ENCODE measurements at regions not wholly inside any gene's neighbourhood (a gene's known extent, or its start where the extent isn't known, plus 50 kb on each side); places are given as distances from the start of the nearest gene placed in this dataset.

DNA sequence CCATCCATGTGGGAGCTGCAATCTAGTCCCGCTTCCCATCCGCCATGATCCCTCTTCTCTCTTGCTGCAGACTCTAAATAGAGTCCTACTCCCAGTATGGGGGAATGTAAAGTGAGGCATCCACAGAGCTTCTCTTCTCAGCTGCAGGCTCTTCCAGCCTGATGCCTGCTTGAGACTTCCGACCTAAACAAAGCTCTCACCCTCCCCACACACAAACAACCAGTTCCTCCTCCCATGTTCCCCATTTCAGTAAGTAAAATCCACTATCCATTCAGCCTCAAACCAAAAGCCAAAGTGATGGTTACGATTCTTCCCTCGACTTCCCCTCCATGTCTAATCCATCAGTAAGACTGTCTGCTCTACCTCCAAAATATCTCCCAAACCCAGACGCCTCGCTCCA, 108.2 kb upstream of the NFE2L3 start:
- Mint-ChIP-seq H3K27ac (ENCODE audit: unreplicated experiment) (no peak overlapping the region), H3K9me3 (ENCODE audit: low read depth) (no peaks in the 10 kb centered on the region), H3K4me1 (ENCODE audit: low read depth) (no peaks in the 10 kb centered on the region), H3K27me3 (ENCODE audit: low read depth) (peaks cover 21% of the 10 kb centered on the region), H3K36me3 (ENCODE audit: low read depth) (no peaks in the 10 kb centered on the region), H3K4me3 (ENCODE audit: unreplicated experiment) (no peak overlapping the region)
- TF ChIP-seq, protein P1, sequence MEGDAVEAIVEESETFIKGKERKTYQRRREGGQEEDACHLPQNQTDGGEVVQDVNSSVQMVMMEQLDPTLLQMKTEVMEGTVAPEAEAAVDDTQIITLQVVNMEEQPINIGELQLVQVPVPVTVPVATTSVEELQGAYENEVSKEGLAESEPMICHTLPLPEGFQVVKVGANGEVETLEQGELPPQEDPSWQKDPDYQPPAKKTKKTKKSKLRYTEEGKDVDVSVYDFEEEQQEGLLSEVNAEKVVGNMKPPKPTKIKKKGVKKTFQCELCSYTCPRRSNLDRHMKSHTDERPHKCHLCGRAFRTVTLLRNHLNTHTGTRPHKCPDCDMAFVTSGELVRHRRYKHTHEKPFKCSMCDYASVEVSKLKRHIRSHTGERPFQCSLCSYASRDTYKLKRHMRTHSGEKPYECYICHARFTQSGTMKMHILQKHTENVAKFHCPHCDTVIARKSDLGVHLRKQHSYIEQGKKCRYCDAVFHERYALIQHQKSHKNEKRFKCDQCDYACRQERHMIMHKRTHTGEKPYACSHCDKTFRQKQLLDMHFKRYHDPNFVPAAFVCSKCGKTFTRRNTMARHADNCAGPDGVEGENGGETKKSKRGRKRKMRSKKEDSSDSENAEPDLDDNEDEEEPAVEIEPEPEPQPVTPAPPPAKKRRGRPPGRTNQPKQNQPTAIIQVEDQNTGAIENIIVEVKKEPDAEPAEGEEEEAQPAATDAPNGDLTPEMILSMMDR (IDR thresholded peaks at IDR 0.05), result no peak
- no peak for DNase-seq (ENCODE audit: low spot score)

DNA sequence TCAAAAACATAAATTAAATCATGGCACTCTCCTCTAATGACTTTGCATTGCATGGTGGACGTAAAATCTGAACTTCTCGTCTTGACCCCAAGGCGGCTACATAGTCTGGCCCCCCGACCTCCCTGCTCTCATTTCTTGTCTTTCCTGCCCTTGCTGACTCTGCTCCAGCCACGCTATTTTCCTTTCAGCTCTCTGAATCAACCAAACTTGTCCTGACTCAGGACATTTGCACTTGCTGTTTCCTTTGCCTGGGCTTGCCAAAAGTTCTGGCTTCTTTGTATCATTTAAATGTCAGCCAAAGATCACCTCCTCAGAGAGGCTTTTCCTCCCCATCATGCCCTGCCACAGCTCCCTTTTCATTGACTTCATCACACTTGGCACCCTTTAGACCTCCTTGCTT, 107.7 kb upstream of the NFE2L3 start:
- no peak for DNase-seq (ENCODE audit: low spot score)
- Mint-ChIP-seq H3K4me3 (ENCODE audit: unreplicated experiment) (no peak overlapping the region), H3K27ac (ENCODE audit: unreplicated experiment) (no peak overlapping the region), H3K36me3 (ENCODE audit: low read depth) (no peaks in the 10 kb centered on the region), H3K27me3 (ENCODE audit: low read depth) (peaks cover 22% of the 10 kb centered on the region), H3K4me1 (ENCODE audit: low read depth) (no peaks in the 10 kb centered on the region), H3K9me3 (ENCODE audit: low read depth) (no peaks in the 10 kb centered on the region)
- TF ChIP-seq, protein P1 (IDR thresholded peaks at IDR 0.05), result no peak

DNA sequence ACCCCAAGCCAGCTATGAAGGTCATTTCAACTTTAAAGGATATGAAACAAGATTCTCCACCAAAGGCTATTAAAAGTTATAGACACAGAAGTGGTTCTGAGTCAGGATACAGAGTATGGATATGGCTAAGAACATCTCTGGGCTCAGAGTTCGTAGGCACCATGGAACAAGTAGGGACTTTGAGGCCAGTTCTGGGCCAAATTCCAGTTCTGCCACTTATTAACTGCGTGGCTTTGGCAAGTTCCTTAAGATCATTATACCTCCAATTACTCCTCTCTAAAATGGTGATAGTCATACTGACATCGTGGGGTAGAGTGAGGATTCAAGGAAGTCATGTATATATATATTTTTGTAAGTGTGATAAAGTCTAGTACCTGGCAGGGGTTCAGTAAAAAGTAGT, 105.8 kb upstream of the NFE2L3 start:
- Mint-ChIP-seq H3K36me3 (ENCODE audit: low read depth) (no peaks in the 10 kb centered on the region), H3K4me1 (ENCODE audit: low read depth) (no peaks in the 10 kb centered on the region), H3K4me3 (ENCODE audit: unreplicated experiment) (no peak overlapping the region), H3K27me3 (ENCODE audit: low read depth) (peaks cover 26% of the 10 kb centered on the region), H3K27ac (ENCODE audit: unreplicated experiment) (no peak overlapping the region), H3K9me3 (ENCODE audit: low read depth) (peaks cover 6% of the 10 kb centered on the region)
- no peak for DNase-seq (ENCODE audit: low spot score)
- TF ChIP-seq, protein P1 (IDR thresholded peaks at IDR 0.05), result no peak

DNA sequence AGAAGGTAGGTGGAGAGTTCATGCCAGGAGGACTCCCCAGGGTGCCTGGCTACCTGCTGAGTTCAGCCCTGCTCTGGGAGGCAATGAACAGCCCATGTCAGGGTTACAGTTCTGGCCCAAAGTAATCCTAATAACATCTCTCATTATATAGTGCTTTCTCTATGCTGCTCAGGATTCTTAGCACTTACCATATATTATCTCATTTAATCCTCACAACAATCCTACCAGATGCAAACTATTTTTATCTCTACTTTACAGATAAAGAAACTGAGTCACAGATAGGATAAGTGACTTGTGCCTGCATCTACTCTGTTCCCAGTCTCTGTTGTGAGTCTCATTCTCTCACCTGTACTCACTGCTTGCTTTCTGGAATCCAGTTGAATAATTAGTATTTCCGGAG, 105.1 kb upstream of the NFE2L3 start:
- TF ChIP-seq, protein P1 (IDR thresholded peaks at IDR 0.05), result no peak
- H3K4me3 Mint-ChIP-seq (ENCODE audit: unreplicated experiment), result no peak overlapping the region
- no peaks in the 10 kb centered on the region for H3K36me3 Mint-ChIP-seq (ENCODE audit: low read depth)
- peaks cover 30% of the 10 kb centered on the region for H3K27me3 Mint-ChIP-seq (ENCODE audit: low read depth)
- peaks cover 13% of the 10 kb centered on the region for H3K9me3 Mint-ChIP-seq (ENCODE audit: low read depth)
- no peak overlapping the region for H3K27ac Mint-ChIP-seq (ENCODE audit: unreplicated experiment)
- DNase-seq (ENCODE audit: low spot score), result no peak
- H3K4me1 Mint-ChIP-seq (ENCODE audit: low read depth), result no peaks in the 10 kb centered on the region

DNA sequence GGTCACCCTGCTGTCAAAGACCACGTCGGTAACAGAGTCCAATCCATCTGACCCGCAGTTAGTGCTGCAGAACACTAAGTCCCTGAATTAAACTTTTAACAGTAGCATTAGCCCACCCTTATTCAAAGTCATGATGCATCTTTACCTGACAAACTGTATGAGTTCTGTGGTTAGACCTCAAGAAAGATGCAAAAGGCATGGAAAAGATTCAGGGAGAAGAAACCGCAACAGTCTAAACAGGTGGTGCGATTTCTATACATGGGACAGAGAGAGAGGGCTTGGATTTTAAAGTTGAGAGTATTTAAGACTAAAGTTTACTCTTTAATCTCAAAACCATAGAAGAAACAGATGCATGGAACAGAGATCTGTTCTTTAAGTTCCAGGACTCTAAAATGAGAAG, 103.3 kb upstream of the NFE2L3 start:
- Mint-ChIP-seq H3K27ac (ENCODE audit: unreplicated experiment) (no peak overlapping the region), H3K27me3 (ENCODE audit: low read depth) (peaks cover 26% of the 10 kb centered on the region), H3K4me3 (ENCODE audit: unreplicated experiment) (no peak overlapping the region), H3K9me3 (ENCODE audit: low read depth) (peaks cover 13% of the 10 kb centered on the region), H3K36me3 (ENCODE audit: low read depth) (no peaks in the 10 kb centered on the region), H3K4me1 (ENCODE audit: low read depth) (no peaks in the 10 kb centered on the region)
- no peak for DNase-seq (ENCODE audit: low spot score)
- TF ChIP-seq, protein P1 (IDR thresholded peaks at IDR 0.05), result no peak

Measured in chondrocyte (in vitro differentiated cells).